ENCODE measurements at regions not wholly inside any gene's neighbourhood (a gene's known extent, or its start where the extent isn't known, plus 50 kb on each side); places are given as distances from the start of the nearest gene placed in this dataset.

DNA sequence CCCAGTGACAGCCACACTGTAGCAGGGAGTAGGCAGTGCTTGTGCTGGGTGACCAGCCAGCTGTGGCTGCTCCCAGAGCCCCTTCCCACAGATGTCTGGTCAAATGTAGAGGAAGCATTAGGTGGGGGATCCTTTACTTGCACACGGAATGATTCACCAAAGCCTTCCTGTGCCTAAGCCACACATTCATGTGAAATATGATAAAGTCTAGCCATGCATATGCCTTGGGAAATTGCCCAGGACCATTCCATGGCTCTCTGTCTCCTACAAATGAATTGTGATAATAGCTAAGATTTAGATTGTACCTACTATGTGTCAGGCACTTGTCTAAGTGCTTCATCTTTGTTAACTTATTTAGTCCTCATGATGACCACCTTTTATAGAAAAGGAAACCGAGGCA lies 217.5 kb upstream of the E2F8 start:
- Mint-ChIP-seq H3K4me3 (no peak overlapping the region), H3K27me3 (ENCODE audit: low read depth) (peaks cover 8% of the 10 kb centered on the region), H3K4me1 (ENCODE audit: low read depth) (no peaks in the 10 kb centered on the region), H3K36me3 (ENCODE audit: insufficient read depth) (no peaks in the 10 kb centered on the region), H3K9me3 (no peaks in the 10 kb centered on the region)
- ATAC-seq (no peak), DNase-seq (no peak)

DNA sequence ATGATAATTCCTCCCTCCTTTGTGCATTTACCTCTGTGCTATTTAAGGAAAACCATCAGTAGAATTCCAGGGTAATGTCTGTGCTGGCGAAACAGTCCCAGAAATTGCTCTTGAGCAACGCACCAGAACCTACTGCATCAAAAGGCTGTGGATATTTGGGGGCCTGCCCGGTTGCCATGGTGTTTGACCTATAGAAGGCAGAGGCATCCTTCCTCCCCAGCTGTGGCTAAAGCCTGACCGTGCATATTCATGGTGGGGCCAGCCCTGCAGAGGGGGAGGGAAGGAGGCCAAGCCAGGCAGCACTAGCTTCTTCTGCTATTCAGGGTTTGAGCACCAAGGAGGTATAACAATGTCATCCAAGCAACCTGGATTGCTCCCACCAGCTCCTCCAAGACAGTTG lies 215.0 kb upstream of the E2F8 start:
- Mint-ChIP-seq H3K4me1 (ENCODE audit: low read depth) (no peaks in the 10 kb centered on the region), H3K36me3 (ENCODE audit: insufficient read depth) (no peaks in the 10 kb centered on the region), H3K9me3 (no peaks in the 10 kb centered on the region), H3K27me3 (ENCODE audit: low read depth) (peaks cover 6% of the 10 kb centered on the region), H3K4me3 (no peak overlapping the region)
- ATAC-seq (no peak), DNase-seq (no peak)

DNA sequence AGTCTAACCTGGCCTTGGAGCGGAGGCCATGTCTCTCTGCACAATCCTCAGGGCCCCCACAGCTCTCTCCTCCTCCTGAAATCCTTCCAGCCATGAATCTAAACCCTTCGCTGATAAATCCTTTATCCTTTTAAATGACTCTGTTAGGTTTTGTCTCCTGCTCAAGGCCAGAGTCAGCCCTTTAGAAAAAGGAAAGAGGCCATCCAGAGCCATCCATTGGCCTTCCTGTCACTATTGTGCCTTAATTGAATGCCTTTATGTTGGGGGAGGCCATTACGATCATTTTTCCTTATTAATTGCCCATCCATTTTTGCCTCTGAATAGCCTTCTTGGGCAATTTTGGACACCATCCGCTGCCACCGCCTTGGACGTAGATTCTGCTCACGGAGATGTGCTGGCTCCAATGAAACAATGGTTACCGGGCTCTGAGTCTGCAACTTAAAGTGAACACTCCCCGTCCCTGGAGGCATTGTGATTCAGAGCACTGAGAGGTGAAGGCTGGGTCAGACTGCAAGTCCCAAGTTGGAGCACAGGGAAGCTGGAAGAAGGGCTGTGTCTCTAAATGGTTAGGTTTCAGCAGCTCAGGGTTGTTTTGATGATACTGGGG lies 213.0 kb upstream of the E2F8 start:
- Mint-ChIP-seq H3K27me3 (ENCODE audit: low read depth) (peaks cover 6% of the 10 kb centered on the region), H3K4me3 (no peak overlapping the region)

DNA sequence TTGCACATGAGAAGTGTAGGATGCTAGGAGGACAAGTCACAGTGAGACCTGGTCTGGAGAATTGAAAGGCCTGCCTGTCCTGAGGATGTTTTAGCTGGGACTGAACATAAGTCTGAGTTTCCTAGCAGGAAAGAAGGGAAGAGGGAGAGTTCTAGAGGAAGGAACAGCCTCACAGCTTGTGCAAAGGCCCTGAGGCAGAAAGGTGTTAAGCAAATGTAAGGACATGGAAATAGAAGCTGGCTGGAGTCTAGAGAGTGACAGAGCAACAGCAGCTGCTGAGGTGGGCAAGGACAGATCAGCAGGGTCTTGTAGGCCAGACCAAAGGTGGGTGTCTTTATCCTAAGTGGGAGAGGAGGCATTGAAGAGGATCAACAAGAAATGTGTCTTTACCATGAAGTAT lies 210.9 kb upstream of the E2F8 start:
- no peaks in the 10 kb centered on the region for H3K9me3 Mint-ChIP-seq
- no peaks in the 10 kb centered on the region for H3K27me3 Mint-ChIP-seq (ENCODE audit: low read depth)
- H3K4me3 Mint-ChIP-seq, result no peak overlapping the region
- no peaks in the 10 kb centered on the region for H3K4me1 Mint-ChIP-seq (ENCODE audit: low read depth)
- no peak for DNase-seq
- no peak for ATAC-seq
- no peaks in the 10 kb centered on the region for H3K36me3 Mint-ChIP-seq (ENCODE audit: insufficient read depth)

More for the DNA sequence above, 213.0 kb upstream of the E2F8 start:
- DNase-seq (no peak), ATAC-seq (no peak)
- Mint-ChIP-seq H3K36me3 (ENCODE audit: insufficient read depth) (no peaks in the 10 kb centered on the region), H3K4me1 (ENCODE audit: low read depth) (no peaks in the 10 kb centered on the region), H3K9me3 (no peaks in the 10 kb centered on the region)

DNA sequence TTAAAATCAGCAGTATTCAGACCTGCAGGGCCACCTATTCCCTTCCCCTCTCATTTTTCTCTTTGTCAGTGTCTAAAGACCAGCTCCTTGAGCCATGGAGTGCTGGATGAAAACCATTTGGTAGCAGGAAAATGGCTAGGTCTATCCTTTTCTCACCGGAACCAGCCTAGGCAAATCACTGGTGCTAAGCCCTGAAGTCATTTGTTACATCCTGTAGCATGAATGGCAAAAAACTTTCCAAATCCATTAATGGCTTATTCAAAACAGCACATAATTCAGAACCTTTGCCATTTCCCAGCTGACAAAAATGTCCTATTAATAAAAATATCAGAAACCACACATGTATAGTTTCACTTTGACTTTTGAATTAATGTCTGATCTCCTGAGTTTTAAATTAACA lies 209.5 kb upstream of the E2F8 start:
- no peaks in the 10 kb centered on the region for H3K27me3 Mint-ChIP-seq (ENCODE audit: low read depth)
- H3K4me1 Mint-ChIP-seq (ENCODE audit: low read depth), result no peaks in the 10 kb centered on the region
- no peaks in the 10 kb centered on the region for H3K9me3 Mint-ChIP-seq
- H3K4me3 Mint-ChIP-seq, result no peak overlapping the region
- H3K36me3 Mint-ChIP-seq (ENCODE audit: insufficient read depth), result no peaks in the 10 kb centered on the region
- DNase-seq (no peak), ATAC-seq (no peak)

DNA sequence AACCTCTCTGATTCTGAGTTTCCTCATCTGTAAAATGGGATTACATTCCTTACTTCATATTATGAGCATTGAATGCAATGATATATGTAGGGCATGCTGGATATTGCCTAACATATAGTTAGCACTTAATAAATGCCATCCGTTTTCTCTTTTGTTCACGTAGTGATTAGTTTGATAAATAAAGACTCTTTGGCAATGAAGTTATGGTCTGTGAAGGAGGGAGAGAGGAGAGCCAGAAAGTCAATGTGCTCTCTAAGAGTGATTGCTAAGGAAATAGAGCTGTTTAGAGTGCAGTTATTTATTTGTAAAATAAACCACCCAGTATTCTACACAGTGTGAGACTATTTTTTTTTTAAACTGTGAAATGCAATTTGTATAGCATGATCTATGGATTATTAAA lies 207.9 kb upstream of the E2F8 start:
- Mint-ChIP-seq H3K9me3 (no peaks in the 10 kb centered on the region), H3K4me1 (ENCODE audit: low read depth) (no peaks in the 10 kb centered on the region), H3K36me3 (ENCODE audit: insufficient read depth) (no peaks in the 10 kb centered on the region), H3K4me3 (no peak overlapping the region), H3K27me3 (ENCODE audit: low read depth) (peaks cover 2% of the 10 kb centered on the region)
- no peak for ATAC-seq
- no peak for DNase-seq

DNA sequence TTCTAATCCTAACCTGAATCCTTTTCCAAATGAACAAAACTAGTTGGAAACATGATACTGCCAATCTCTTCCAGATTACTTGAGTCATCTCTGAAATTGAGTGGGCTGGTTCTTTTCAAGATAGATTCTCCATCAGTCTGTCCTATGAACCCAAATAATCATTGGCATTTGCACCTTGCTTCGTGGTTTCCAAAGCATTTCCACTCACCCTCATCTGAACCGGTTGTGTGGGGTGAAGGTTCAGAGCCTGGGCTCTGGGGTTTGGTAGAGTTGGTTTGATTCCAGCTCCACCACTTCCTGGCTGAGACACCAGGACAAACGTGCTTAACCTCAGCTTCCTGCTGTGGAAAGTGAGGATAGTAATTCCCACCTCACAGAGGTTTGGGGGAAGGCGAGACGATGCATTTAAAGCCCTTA lies 206.4 kb upstream of the E2F8 start:
- H3K9me3 Mint-ChIP-seq, result no peaks in the 10 kb centered on the region
- H3K27me3 Mint-ChIP-seq (ENCODE audit: low read depth), result peaks cover 12% of the 10 kb centered on the region
- no peak overlapping the region for H3K4me3 Mint-ChIP-seq
- H3K4me1 Mint-ChIP-seq (ENCODE audit: low read depth), result no peaks in the 10 kb centered on the region
- ATAC-seq (no peak), DNase-seq (no peak)
- no peaks in the 10 kb centered on the region for H3K36me3 Mint-ChIP-seq (ENCODE audit: insufficient read depth)

DNA sequence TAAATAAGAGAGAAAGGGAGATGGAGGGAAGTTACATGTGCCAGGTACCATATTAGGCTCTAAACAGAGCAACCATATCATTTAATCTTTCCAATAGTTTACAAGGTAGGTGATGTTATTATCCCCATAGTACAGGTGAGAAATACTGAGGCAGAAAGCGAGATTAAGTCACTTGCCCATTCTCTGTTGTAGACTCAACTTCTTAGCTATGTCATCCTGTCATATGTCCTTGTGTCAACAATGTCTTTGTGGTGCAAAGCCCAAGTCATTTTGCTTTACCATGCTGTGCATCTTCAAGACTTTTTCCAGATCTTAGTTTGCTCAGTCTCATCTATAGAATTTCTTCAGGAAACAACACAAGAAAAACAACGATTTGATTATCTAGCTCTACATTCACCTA lies 205.0 kb upstream of the E2F8 start:
- Mint-ChIP-seq H3K9me3 (no peaks in the 10 kb centered on the region), H3K4me1 (ENCODE audit: low read depth) (no peaks in the 10 kb centered on the region), H3K27me3 (ENCODE audit: low read depth) (peaks cover 16% of the 10 kb centered on the region), H3K36me3 (ENCODE audit: insufficient read depth) (no peaks in the 10 kb centered on the region), H3K4me3 (no peak overlapping the region)
- ATAC-seq (no peak), DNase-seq (no peak)

DNA sequence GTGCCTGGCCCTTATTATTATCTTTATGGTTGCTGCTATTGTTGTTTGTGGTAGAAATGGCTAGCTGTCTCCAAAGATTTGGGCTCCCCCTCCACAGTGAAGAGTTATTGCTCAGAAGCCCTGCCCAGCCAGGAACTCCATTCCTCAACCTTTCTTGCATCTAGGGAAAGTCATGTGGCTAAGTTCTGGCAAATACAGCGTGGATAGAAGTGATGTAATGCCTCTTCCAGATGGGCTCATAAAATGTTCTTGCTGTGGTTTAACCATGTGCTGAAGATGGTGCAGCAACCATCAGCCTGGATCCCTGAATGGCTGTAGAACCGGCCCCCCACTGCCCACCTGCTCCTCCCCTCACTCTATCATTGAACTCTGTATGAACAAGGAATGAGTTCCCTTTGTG lies 203.5 kb upstream of the E2F8 start:
- H3K36me3 Mint-ChIP-seq (ENCODE audit: insufficient read depth), result no peaks in the 10 kb centered on the region
- H3K27me3 Mint-ChIP-seq (ENCODE audit: low read depth), result peaks cover 17% of the 10 kb centered on the region
- DNase-seq (no peak), ATAC-seq (no peak)
- H3K4me3 Mint-ChIP-seq, result no peak overlapping the region
- H3K9me3 Mint-ChIP-seq, result no peaks in the 10 kb centered on the region
- H3K4me1 Mint-ChIP-seq (ENCODE audit: low read depth), result no peaks in the 10 kb centered on the region

DNA sequence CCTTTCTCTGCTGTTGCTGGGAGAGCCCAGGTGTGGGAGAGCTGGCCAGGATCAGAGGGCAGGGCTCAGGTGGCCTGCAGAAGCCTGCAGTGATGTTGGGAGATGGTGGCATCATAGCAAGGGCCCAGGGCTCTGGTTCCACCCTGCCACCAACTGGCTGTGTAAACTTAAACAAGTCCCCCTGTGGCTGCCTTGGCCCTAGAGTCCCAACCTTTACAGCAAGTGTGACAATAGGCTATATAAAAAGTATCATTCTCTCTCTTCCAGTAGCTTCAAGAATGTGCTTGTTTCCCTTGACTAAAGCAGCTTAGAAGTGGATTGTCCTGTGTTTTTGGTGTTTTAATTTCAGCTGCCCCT lies 201.8 kb upstream of the E2F8 start:
- DNase-seq (no peak), ATAC-seq (peak; percentile 31 to 50)
- H3K4me1 Mint-ChIP-seq (ENCODE audit: low read depth), result no peaks in the 10 kb centered on the region
- no peaks in the 10 kb centered on the region for H3K9me3 Mint-ChIP-seq
- no peaks in the 10 kb centered on the region for H3K36me3 Mint-ChIP-seq (ENCODE audit: insufficient read depth)
- no peak overlapping the region for H3K4me3 Mint-ChIP-seq
- H3K27me3 Mint-ChIP-seq (ENCODE audit: low read depth), result peaks cover 18% of the 10 kb centered on the region

DNA sequence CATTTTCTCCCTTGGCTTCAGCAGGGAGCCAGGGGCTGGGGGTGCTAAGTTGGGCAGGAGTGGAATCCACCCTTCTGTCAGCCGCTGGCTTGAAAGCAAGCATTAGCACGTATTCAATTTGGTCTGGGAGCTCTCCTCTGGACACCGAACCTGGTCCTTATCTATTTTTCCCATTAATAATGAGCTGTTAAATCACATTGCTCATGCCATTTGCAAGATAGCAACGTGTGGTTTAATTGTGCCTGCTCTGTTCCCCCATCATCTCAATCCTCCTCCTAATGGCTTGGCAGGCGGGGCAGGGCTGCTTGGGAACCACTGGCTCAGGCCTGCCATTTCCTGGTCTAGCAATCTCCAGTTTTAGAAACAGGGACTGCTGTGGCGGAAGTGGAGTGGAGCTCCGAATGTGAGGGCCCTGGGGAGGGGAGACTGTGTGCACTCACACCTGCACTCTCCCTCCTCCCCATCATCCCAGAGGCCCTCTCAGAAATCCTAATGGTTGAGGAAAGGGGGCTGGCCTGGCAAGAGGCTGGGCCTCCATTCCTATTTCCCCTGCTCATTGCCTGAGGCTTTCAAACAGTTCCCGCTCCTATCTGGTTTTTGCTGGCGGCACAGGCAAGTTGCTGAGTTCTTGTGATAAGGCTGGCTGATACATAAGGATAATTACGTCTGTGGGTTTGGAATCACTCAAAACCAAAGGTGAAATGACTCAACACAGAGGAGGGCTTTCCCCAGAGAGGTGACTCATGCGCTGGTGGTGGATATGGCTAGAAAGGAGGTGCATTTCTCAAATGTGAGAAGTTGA lies 201.2 kb upstream of the E2F8 start:
- DNase-seq, result no peak
- Mint-ChIP-seq H3K4me1 (ENCODE audit: low read depth) (no peaks in the 10 kb centered on the region), H3K9me3 (no peaks in the 10 kb centered on the region), H3K27me3 (ENCODE audit: low read depth) (peaks cover 22% of the 10 kb centered on the region), H3K36me3 (ENCODE audit: insufficient read depth) (no peaks in the 10 kb centered on the region), H3K4me3 (no peak overlapping the region)
- ATAC-seq, result peak; percentile 76 to 85

DNA sequence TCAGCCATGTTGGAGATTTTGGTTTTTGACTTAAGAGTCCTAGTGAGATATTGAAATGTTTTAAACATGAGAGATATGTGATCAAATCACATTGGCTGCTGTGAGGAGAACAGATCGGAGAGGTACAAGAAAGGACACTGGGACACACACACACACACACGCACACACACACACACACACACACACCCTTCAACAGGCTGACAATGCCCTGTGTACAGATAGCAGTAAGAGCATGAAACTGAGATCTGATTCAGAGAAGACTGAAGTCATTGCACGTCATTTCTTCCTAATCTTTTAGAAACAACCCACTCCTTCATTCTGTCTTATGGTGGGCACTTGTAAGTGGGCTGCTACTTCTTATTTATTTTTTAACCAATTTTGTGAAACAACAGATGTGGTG lies 200.5 kb upstream of the E2F8 start:
- peaks cover 24% of the 10 kb centered on the region for H3K27me3 Mint-ChIP-seq (ENCODE audit: low read depth)

DNA sequence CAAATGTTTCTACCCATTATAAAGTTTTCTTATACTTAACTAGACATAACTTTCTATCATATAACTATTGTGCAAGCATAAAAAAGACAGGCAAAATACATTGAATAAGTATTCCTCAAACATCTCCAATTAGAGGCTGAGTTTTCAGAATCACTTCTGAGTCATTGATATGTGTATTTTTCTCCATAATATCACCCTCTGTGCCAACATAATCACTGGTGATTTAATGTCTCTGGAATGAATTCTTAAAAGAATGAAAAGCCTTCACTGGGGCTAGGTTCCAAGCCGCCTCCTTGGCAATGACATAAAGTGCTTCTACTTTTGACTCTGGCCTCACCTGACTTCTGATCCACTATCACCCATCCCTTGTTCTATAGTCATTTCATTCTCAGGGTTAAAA lies 197.0 kb upstream of the E2F8 start:
- ATAC-seq (no peak), DNase-seq (no peak)
- Mint-ChIP-seq H3K4me3 (no peak overlapping the region), H3K9me3 (no peaks in the 10 kb centered on the region), H3K4me1 (ENCODE audit: low read depth) (no peaks in the 10 kb centered on the region), H3K27me3 (ENCODE audit: low read depth) (peaks cover 21% of the 10 kb centered on the region), H3K36me3 (ENCODE audit: insufficient read depth) (no peaks in the 10 kb centered on the region)

More for the DNA sequence above, 200.5 kb upstream of the E2F8 start:
- DNase-seq (no peak), ATAC-seq (no peak)
- Mint-ChIP-seq H3K4me3 (no peak overlapping the region), H3K9me3 (no peaks in the 10 kb centered on the region), H3K4me1 (ENCODE audit: low read depth) (no peaks in the 10 kb centered on the region), H3K36me3 (ENCODE audit: insufficient read depth) (no peaks in the 10 kb centered on the region)

DNA sequence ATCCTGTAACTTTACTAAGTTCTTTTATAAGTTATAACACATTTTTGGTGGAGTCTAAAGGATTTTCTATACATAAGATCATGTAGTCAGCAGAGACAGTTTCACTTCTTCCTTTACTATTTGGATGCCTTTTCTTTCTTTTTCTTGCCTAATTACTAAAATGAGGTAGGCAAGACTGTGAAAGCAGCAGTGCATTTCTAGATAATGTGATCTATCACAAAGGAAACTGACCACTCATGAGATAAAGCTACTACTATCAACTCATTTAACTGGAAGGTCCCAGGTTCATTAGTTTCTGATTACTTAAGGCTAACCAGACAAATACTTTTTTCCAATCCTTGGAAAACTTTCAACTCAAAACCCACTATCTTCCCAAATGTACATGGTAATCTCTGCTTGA lies 196.2 kb upstream of the E2F8 start:
- H3K4me3 Mint-ChIP-seq, result no peak overlapping the region
- no peak for ATAC-seq
- H3K9me3 Mint-ChIP-seq, result no peaks in the 10 kb centered on the region
- no peaks in the 10 kb centered on the region for H3K36me3 Mint-ChIP-seq (ENCODE audit: insufficient read depth)
- H3K27me3 Mint-ChIP-seq (ENCODE audit: low read depth), result peaks cover 16% of the 10 kb centered on the region
- no peaks in the 10 kb centered on the region for H3K4me1 Mint-ChIP-seq (ENCODE audit: low read depth)
- no peak for DNase-seq

DNA sequence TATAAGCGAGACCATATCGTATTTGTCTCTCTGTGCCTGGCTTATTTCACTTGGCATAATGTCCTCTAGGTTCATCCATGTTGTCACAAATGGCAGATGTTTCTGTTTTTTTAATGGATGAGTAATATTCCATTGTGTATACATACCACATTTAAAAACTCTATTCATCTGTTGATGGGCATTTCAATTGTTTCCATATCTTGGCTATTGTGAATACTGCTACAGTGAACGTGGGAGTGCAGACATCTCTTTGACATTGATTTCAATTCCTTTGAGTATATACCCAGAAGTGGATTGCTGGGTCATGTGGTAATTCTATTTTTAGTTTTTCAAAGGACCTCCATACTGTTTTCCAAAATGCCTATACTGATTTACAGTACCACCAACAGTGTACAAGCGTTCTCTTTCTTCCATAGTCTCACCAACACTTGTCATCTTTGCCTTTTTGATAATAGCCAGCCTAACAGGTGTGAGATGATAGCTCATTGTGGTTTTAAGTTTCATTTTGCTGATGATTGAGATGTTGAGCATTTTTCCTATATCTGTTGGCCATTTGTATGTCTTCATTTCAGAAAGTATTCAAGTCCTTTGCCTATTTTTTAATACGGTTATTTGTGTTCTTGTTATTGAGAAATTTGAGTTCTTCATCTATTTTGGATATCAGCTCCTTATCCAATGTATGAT lies 194.7 kb upstream of the E2F8 start:
- H3K9me3 Mint-ChIP-seq, result no peaks in the 10 kb centered on the region
- DNase-seq (no peak), ATAC-seq (no peak)

More for the DNA sequence above, 194.7 kb upstream of the E2F8 start:
- Mint-ChIP-seq H3K27me3 (ENCODE audit: low read depth) (peaks cover 13% of the 10 kb centered on the region), H3K4me1 (ENCODE audit: low read depth) (no peaks in the 10 kb centered on the region), H3K36me3 (ENCODE audit: insufficient read depth) (no peaks in the 10 kb centered on the region), H3K4me3 (no peak overlapping the region)
